Calu3 (cell line): ENCODE measurements at regions not wholly inside any gene's neighbourhood (a gene's known extent, or its start where the extent isn't known, plus 50 kb on each side); places are given as distances from the start of the nearest gene placed in this dataset.

Experiments
- BruUV-seq: library from RNA; stranded (reverse); fragments of 400-500 nt; replicated peaks from 2 replicates; lab custom pipeline; 2021; lab: Mats Ljungman, UMichigan
- CTCF ChIA-PET: fragments of 300-600 bp; sonication (Branson Sonifier 250); formaldehyde crosslinking; loops from one replicate; lab custom pipeline; 2022; ENCODE audit warnings: antibody characterized with exemption; lab: Charles Lee
- DNase-seq: peaks from one replicate; pipeline ENCODE4 v3.0.0; 2022
- H3K27ac Mint-ChIP-seq: one replicate; pipeline ENCODE4 v1.8.0; 2022; ENCODE audit warnings: mixed read lengths; ENCODE audit not compliant: unreplicated experiment
- H3K27me3 Mint-ChIP-seq: one replicate; pipeline ENCODE4 v1.8.0; 2022; ENCODE audit warnings: mixed read lengths; ENCODE audit not compliant: unreplicated experiment
- H3K36me3 Mint-ChIP-seq: one replicate; pipeline ENCODE4 v1.8.0; 2022; ENCODE audit warnings: mild to moderate bottlenecking, moderate library complexity, mixed read lengths; ENCODE audit not compliant: insufficient read depth, unreplicated experiment
- H3K4me1 Mint-ChIP-seq: one replicate; pipeline ENCODE4 v1.8.0; 2022; ENCODE audit warnings: mild to moderate bottlenecking, low read depth, mixed read lengths; ENCODE audit not compliant: unreplicated experiment
- H3K4me3 Mint-ChIP-seq: one replicate; pipeline ENCODE4 v1.8.0; 2022; ENCODE audit warnings: mild to moderate bottlenecking, low read depth, moderate library complexity, mixed read lengths; ENCODE audit not compliant: unreplicated experiment
- H3K9me3 Mint-ChIP-seq: one replicate; pipeline ENCODE4 v1.8.0; 2022; ENCODE audit warnings: low read depth, mixed read lengths; ENCODE audit not compliant: unreplicated experiment
- CTCF ChIP-seq: fragments of 200-600 bp; IDR thresholded peaks from one replicate; pipeline ENCODE4 v1.8.0; 2022; ENCODE audit warnings: antibody characterized with exemption; ENCODE audit not compliant: unreplicated experiment
- intact Hi-C: fragments of 100-400 bp; cut with micrococcal nuclease; formaldehyde crosslinking; loops from one replicate; pipeline ENCODE4 v1.10.0; 2022; ENCODE audit not compliant: unreplicated experiment

- intact Hi-C loops = no loop called here
- no peak for DNase-seq
- H3K27ac Mint-ChIP-seq = no peak overlapping the region
- no TSS peak for BruUV-seq
- no peak overlapping the region for H3K4me3 Mint-ChIP-seq
- TF ChIP-seq CTCF = no peak
- H3K4me1 Mint-ChIP-seq = peaks cover 8% of the 10 kb centered on the region
- no peaks in the 10 kb centered on the region for H3K36me3 Mint-ChIP-seq
- no peaks in the 10 kb centered on the region for H3K27me3 Mint-ChIP-seq
- CTCF ChIA-PET = interaction anchor here (0.7 kb wide), 1 partner anchor 297 kb away, joined by 3 read pairs; no protein-coding TSS in a partner anchor
- no peaks in the 10 kb centered on the region for H3K9me3 Mint-ChIP-seq
These were observed 197.2 kb upstream of the CNKSR2 start for GRCh38 chrX:21176921-21177571.

GRCh38 chrX:21181232-21181853 lies 192.9 kb upstream of the CNKSR2 start:
- no peaks in the 10 kb centered on the region for H3K27me3 Mint-ChIP-seq
- no peaks in the 10 kb centered on the region for H3K36me3 Mint-ChIP-seq
- BruUV-seq = no TSS peak
- intact Hi-C loops = no loop called here
- H3K4me3 Mint-ChIP-seq = no peak overlapping the region
- no peak for TF ChIP-seq CTCF
- no peak for DNase-seq
- H3K27ac Mint-ChIP-seq = no peak overlapping the region
- CTCF ChIA-PET = no interaction called here
- no peaks in the 10 kb centered on the region for H3K4me1 Mint-ChIP-seq
- peaks cover 2% of the 10 kb centered on the region for H3K9me3 Mint-ChIP-seq

- Mint-ChIP-seq H3K27ac (no peak overlapping the region), H3K27me3 (no peaks in the 10 kb centered on the region), H3K4me1 (no peaks in the 10 kb centered on the region), H3K9me3 (peaks cover 10% of the 10 kb centered on the region), H3K36me3 (no peaks in the 10 kb centered on the region), H3K4me3 (no peak overlapping the region)
- CTCF ChIA-PET = no interaction called here
- DNase-seq = no peak
- no peak for TF ChIP-seq CTCF
- no TSS peak for BruUV-seq
- intact Hi-C loops = no loop called here
These were observed 181.0 kb upstream of the CNKSR2 start for GRCh38 chrX:21193196-21193595.

- intact Hi-C loops = no loop called here
- BruUV-seq = no TSS peak
- H3K9me3 Mint-ChIP-seq = peaks cover 10% of the 10 kb centered on the region
These were observed 179.7 kb upstream of the CNKSR2 start for GRCh38 chrX:21194526-21194925.

More at GRCh38 chrX:21194526-21194925, 179.7 kb upstream of the CNKSR2 start:
- CTCF ChIA-PET = no interaction called here
- H3K27me3 Mint-ChIP-seq = no peaks in the 10 kb centered on the region
- H3K4me1 Mint-ChIP-seq = no peaks in the 10 kb centered on the region
- no peak overlapping the region for H3K27ac Mint-ChIP-seq
- no peak for DNase-seq
- no peaks in the 10 kb centered on the region for H3K36me3 Mint-ChIP-seq
- TF ChIP-seq CTCF = no peak
- no peak overlapping the region for H3K4me3 Mint-ChIP-seq
